ENCODE measurements at regions not wholly inside any gene's neighbourhood (a gene's known extent, or its start where the extent isn't known, plus 50 kb on each side); places are given as distances from the start of the nearest gene placed in this dataset.

- no peak for DNase-seq
Observed at GRCh38 chr6:6376845-6377244, 56.4 kb upstream of the F13A1 start.

GRCh38 chr6:6377621-6378020 is 57.2 kb upstream of the F13A1 start:
- DNase-seq: no peak

DNA sequence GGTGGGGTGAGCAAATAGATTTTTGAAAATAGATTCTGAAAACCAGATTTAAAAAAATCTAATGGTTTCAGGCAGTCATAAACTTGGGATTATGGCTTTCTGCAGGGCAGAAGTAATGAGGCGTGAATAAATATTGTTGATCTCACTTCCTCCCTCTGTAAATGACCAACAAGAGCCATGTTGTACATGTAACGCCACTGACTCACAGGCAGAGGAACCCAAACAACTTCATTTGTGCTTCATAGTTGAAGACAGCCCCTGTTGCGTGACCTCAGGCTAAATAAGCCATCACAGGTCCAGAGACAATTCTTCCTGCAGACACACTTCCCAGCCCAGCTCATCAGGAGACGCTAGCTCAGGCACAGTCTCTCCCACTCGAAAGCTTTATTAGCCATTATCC is 59.1 kb upstream of the F13A1 start:
- no peak for DNase-seq

DNA sequence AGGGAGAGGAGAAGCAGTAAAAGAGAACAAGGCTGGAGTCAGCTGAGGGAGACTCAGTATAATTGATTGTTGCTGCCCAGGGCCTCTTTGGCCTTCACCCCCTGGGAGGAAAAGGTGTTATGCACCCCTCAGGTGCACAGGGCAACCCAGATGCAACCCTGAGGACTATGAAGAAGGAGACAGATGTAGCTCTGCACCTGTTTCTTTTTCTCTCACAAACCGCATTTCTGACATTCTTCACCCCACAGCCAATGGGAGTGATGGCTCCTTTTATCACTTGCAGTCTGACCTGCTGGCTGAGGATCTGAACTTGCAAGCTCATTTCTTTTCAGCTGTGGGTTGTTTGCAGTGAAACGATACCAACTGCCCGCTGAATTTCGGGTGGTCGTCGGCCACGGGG is 64.1 kb upstream of the F13A1 start:
- DNase-seq: no peak

DNA sequence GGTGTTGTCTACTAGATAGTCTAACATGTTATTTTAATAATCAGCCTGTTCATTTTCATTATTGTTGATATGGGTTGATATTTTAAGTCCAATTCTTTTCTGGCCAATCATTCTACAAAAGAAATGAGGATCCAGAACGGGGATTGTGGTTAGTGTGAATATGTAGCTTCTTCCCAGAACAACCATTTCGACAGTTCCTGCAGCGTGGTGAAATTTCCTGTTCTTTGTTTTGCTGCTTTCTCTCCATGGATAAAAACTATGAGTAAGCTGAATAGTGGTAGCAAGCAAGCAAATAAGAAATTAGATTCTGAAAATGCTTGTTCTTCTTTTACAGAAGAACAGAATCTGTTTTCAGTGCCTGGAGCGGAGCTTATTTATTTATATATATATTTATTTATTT is 65.5 kb upstream of the F13A1 start:
- DNase-seq: no peak

DNA sequence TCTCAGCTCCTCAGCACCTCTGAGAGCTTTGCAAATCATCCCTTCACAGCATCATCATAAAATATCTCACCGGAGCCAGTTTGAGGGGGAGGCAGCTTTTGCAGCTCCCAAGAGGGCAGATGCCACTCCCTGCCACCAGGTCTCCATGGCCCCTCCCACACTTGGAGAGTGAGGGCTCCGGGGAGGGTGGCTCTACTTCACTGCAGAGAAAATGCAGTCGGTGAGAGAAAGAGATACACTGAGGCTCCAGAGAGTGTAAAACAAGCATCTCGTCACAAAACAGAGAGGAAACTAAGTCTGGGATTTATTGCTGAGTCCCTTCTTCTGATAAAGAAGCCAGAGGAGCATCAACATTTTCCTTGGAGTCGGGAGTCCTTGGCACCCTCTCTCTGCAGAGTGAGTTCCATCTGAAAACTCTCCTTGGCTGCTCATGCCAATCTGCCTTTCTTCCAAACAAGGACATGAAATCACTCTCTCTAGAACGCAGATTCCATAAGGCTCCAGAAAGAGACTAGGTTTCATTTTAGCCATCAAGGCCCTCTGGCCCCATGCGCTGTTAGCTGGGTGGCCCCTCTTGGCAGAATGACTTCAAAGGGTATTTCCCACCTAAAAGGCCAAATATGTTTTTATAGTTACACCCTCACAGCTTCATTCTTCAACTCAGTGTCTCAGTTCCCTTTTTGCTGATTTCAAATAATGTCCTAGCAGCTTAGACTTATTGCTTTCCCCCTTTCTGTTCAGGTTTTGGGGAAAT is 70.6 kb upstream of the F13A1 start:
- DNase-seq: no peak

DNA sequence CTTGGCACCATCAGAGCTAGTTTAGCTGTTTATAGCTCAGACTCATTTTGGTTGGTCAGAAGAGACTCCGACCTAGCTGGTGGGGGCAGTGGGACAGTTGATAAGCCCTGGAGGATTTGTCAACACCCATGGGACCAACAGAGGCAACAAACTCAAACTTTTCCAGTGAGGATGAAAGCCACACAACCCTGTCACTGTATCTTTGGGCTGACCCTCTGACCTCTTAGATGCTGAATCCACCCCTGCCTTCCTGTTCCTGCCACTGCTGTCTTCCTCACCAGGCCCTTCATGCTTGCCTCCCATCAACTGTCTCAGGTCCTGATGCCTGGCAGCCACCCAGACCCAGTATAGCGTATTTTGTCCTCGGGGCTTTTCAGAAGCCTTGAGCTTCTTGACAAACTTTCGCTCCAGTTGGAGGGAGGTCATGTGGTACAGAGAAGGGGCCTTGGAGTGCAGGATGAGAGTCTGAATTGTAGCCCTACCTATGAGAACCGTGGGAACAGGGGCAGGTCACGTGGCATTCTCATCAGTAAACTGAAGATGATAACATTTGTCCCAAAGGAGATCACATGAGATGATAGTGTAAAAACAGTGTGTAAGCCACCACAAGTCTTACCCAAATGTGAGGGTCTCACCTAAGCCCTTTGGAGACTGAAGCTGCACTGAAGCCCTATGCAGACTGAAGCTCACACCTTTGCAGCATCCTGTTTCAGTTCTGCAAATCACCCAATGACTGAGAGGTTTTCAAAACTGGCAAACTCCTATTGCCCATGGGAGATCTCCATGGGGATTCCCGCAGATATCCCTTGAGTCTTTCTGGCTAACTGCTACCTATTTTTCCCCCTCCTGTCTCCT is 72.0 kb upstream of the F13A1 start:
- no peak for DNase-seq

DNA sequence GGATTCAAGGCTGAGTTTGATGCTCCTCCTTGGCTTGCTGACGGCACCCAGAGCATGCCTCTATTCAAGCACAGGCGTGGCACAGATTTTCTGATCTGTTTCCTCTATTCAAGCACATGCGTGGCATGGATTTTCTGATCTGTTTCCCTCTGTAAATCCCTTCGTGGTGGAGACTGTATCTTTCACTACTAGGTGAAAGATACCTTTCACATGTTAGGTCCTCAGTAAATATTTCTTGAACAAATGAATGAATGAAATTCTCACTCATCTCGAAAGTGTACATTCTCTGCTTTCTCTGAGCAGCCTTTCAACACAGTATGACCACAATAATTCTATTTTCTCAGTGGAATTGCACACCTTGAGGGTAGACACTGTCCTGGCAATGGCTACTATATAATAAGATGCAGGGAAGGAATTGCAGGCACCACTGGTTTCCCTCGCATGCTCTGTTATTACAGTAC is 72.6 kb upstream of the F13A1 start:
- DNase-seq: no peak

GRCh38 chr6:6395581-6396197 is 75.2 kb upstream of the F13A1 start:
- DNase-seq: no peak

DNA sequence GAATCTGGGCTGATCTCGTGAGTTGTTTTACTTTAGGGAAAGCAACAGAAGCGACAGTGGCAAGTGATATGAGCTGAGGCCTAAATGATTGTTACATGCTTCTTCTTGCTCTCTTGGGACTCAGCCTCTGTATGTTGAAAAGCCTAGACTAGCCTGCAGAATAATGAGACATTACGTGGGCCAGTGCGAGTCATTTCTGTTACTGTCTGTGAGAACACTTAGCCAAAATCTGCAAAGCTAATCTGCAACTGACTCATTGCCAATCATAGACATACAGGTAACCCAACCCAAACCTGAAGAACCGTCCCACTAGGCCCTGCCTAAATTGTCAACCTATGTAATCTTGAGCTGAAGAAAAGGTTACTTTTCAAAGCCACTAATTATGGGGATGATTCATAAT is 77.4 kb upstream of the F13A1 start:
- DNase-seq: no peak

GRCh38 chr6:6399568-6399967 is 79.1 kb upstream of the F13A1 start:
- no peak for DNase-seq

- no peak for DNase-seq
Observed at GRCh38 chr6:6401401-6401800, 80.9 kb upstream of the F13A1 start.

GRCh38 chr6:6402006-6402405 is 81.5 kb upstream of the F13A1 start:
- DNase-seq: no peak

GRCh38 chr6:6402591-6402990 is 82.1 kb upstream of the F13A1 start:
- no peak for DNase-seq

DNA sequence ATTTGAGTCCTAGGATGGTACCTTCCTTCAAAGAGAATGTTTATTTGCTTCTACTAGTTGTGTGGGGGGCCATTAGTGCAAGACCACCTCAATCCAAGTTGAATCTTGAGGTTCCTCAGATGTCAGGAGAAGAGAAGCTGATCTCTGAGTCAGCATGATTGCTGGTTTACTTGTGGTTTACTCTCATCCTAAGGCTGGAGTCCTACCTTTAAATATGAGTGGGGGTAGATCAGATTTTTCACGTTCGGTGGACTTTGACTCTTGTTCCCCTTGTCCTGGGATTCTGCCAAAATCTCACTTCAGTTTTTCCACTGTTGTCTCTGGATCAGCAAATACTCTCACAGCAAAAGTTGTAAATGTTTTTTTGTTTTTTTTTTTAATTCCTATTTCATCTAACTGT is 84.6 kb upstream of the F13A1 start:
- DNase-seq: no peak

- DNase-seq: no peak
Observed at GRCh38 chr6:6405997-6406714, 85.7 kb upstream of the F13A1 start.

GRCh38 chr6:6406715-6407070 is 86.2 kb upstream of the F13A1 start:
- DNase-seq: no peak

- no peak for DNase-seq
Observed at GRCh38 chr6:6407071-6407741, 86.7 kb upstream of the F13A1 start.

- DNase-seq: no peak
Observed at GRCh38 chr6:6409397-6410030, 89.1 kb upstream of the F13A1 start.

DNA sequence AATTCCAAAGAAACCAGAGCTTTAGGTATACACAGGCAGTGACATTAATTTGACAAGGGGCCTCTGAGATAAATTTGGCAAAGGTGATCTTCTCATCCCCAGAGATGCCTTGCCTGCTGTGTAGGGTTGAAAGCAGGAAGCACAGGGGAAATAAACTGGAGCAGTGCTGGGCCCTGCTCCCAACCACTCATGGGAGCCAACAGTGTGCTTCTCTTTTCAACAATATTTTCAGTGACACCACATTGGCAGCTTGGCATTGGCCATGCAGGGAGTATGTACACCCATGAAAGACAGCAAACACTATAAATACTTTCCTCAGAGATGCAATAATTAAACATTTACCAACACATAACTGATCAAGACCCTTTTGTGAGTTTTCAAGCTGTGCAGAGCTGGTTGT is 90.7 kb upstream of the F13A1 start:
- DNase-seq: no peak

GRCh38 chr6:6412221-6412620 is 91.8 kb upstream of the F13A1 start:
- DNase-seq: no peak

- no peak for DNase-seq
Observed at GRCh38 chr6:6412700-6413099, 92.2 kb upstream of the F13A1 start.

Measured in NCI-H446 treated with DMSO at 0.1 percent for 48 hours (cell line).